Hepatocyte (in vitro differentiated cells): ENCODE measurements at regions not wholly inside any gene's neighbourhood (a gene's known extent, or its start where the extent isn't known, plus 50 kb on each side); places are given as distances from the start of the nearest gene placed in this dataset.

Source experiments
- EZH2 ChIP-seq: fragments of 200-600 bp; sonication (generic); IDR thresholded peaks from 2 replicates; pipeline ENCODE4 v1.6.1; 2016; ENCODE audit warnings: antibody characterized with exemption, mild to moderate bottlenecking, borderline replicate concordance
- TF ChIP-seq, protein P1 (sequence below): fragments of 200-600 bp; sonication (generic); IDR thresholded peaks from 2 replicates; pipeline ENCODE4 v1.5.1; 2016; ENCODE audit warnings: antibody characterized with exemption, mild to moderate bottlenecking; ENCODE audit not compliant: poor library complexity

- TF ChIP-seq, protein P1, sequence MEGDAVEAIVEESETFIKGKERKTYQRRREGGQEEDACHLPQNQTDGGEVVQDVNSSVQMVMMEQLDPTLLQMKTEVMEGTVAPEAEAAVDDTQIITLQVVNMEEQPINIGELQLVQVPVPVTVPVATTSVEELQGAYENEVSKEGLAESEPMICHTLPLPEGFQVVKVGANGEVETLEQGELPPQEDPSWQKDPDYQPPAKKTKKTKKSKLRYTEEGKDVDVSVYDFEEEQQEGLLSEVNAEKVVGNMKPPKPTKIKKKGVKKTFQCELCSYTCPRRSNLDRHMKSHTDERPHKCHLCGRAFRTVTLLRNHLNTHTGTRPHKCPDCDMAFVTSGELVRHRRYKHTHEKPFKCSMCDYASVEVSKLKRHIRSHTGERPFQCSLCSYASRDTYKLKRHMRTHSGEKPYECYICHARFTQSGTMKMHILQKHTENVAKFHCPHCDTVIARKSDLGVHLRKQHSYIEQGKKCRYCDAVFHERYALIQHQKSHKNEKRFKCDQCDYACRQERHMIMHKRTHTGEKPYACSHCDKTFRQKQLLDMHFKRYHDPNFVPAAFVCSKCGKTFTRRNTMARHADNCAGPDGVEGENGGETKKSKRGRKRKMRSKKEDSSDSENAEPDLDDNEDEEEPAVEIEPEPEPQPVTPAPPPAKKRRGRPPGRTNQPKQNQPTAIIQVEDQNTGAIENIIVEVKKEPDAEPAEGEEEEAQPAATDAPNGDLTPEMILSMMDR: no peak
- TF ChIP-seq EZH2: no peak
These were observed 420.2 kb upstream of the CADM2 start for GRCh38 chr3:84538597-84538996.
